ENCODE measurements at regions not wholly inside any gene's neighbourhood (a gene's known extent, or its start where the extent isn't known, plus 50 kb on each side); places are given as distances from the start of the nearest gene placed in this dataset.

- 29% methylated on average over 4 of the region's 4 CpGs for WGBS
Measured at GRCh38 chr6:145271040-145271439, 464.3 kb downstream of the EPM2A start.

GRCh38 chr6:145271577-145271976 lies 463.7 kb downstream of the EPM2A start:
- Histone ChIP-seq H3K4me1 (ENCODE audit: control insufficient read depth in 2 of 2, insufficient read depth in 2 of 2, low read length in 2 of 2) (no peaks in the 10 kb centered on the region), H3K4me3 (ENCODE audit: low read length in 2 of 2) (no peak overlapping the region), H3K27me3 (ENCODE audit: control insufficient read depth in 2 of 2, insufficient read depth in 1 of 2, low read length in 1 of 2) (no peaks in the 10 kb centered on the region), H3K9me3 (ENCODE audit: control insufficient read depth in 2 of 2, insufficient read depth in 1 of 2, low read length in 1 of 2) (no peaks in the 10 kb centered on the region), H3K27ac (ENCODE audit: low read depth in 1 of 2, low read length in 1 of 2) (no peak overlapping the region), H3K36me3 (ENCODE audit: control insufficient read depth in 2 of 2, insufficient read depth in 2 of 2, low read length in 1 of 2) (no peaks in the 10 kb centered on the region)
- no peak for DNase-seq (ENCODE audit: low read depth in 6 of 9, low spot score in 9 of 9)
- 97% methylated on average over 2 of the region's 2 CpGs for WGBS

More at GRCh38 chr6:145271040-145271439, 464.3 kb downstream of the EPM2A start:
- no peak for DNase-seq (ENCODE audit: low read depth in 6 of 9, low spot score in 9 of 9)
- H3K27ac ChIP-seq (ENCODE audit: low read depth in 1 of 2, low read length in 1 of 2) = no peak overlapping the region
- H3K4me1 ChIP-seq (ENCODE audit: control insufficient read depth in 2 of 2, insufficient read depth in 2 of 2, low read length in 2 of 2) = no peaks in the 10 kb centered on the region
- no peaks in the 10 kb centered on the region for H3K27me3 ChIP-seq (ENCODE audit: control insufficient read depth in 2 of 2, insufficient read depth in 1 of 2, low read length in 1 of 2)
- no peak overlapping the region for H3K4me3 ChIP-seq (ENCODE audit: low read length in 2 of 2)
- H3K36me3 ChIP-seq (ENCODE audit: control insufficient read depth in 2 of 2, insufficient read depth in 2 of 2, low read length in 1 of 2) = no peaks in the 10 kb centered on the region
- no peaks in the 10 kb centered on the region for H3K9me3 ChIP-seq (ENCODE audit: control insufficient read depth in 2 of 2, insufficient read depth in 1 of 2, low read length in 1 of 2)

GRCh38 chr6:145272246-145272645 lies 463.1 kb downstream of the EPM2A start:
- no peak overlapping the region for H3K27ac ChIP-seq (ENCODE audit: low read depth in 1 of 2, low read length in 1 of 2)
- no peaks in the 10 kb centered on the region for H3K9me3 ChIP-seq (ENCODE audit: control insufficient read depth in 2 of 2, insufficient read depth in 1 of 2, low read length in 1 of 2)
- 97% methylated on average over 1 of the region's 1 CpG for WGBS
- no peaks in the 10 kb centered on the region for H3K4me1 ChIP-seq (ENCODE audit: control insufficient read depth in 2 of 2, insufficient read depth in 2 of 2, low read length in 2 of 2)
- no peaks in the 10 kb centered on the region for H3K36me3 ChIP-seq (ENCODE audit: control insufficient read depth in 2 of 2, insufficient read depth in 2 of 2, low read length in 1 of 2)
- H3K4me3 ChIP-seq (ENCODE audit: low read length in 2 of 2) = no peak overlapping the region
- H3K27me3 ChIP-seq (ENCODE audit: control insufficient read depth in 2 of 2, insufficient read depth in 1 of 2, low read length in 1 of 2) = no peaks in the 10 kb centered on the region
- no peak for DNase-seq (ENCODE audit: low read depth in 6 of 9, low spot score in 9 of 9)

- 94% methylated on average over 1 of the region's 1 CpG for WGBS
- Histone ChIP-seq H3K36me3 (ENCODE audit: control insufficient read depth in 2 of 2, insufficient read depth in 2 of 2, low read length in 1 of 2) (no peaks in the 10 kb centered on the region), H3K4me1 (ENCODE audit: control insufficient read depth in 2 of 2, insufficient read depth in 2 of 2, low read length in 2 of 2) (no peaks in the 10 kb centered on the region), H3K9me3 (ENCODE audit: control insufficient read depth in 2 of 2, insufficient read depth in 1 of 2, low read length in 1 of 2) (no peaks in the 10 kb centered on the region), H3K4me3 (ENCODE audit: low read length in 2 of 2) (no peak overlapping the region), H3K27ac (ENCODE audit: low read depth in 1 of 2, low read length in 1 of 2) (no peak overlapping the region), H3K27me3 (ENCODE audit: control insufficient read depth in 2 of 2, insufficient read depth in 1 of 2, low read length in 1 of 2) (no peaks in the 10 kb centered on the region)
- no peak for DNase-seq (ENCODE audit: low read depth in 6 of 9, low spot score in 9 of 9)
Measured at GRCh38 chr6:145273136-145273535, 462.2 kb downstream of the EPM2A start.

GRCh38 chr6:145274083-145274482 lies 461.2 kb downstream of the EPM2A start:
- 90% methylated on average over 1 of the region's 1 CpG for WGBS
- DNase-seq (ENCODE audit: low read depth in 6 of 9, low spot score in 9 of 9) = no peak
- Histone ChIP-seq H3K4me3 (ENCODE audit: low read length in 2 of 2) (no peak overlapping the region), H3K36me3 (ENCODE audit: control insufficient read depth in 2 of 2, insufficient read depth in 2 of 2, low read length in 1 of 2) (no peaks in the 10 kb centered on the region), H3K27me3 (ENCODE audit: control insufficient read depth in 2 of 2, insufficient read depth in 1 of 2, low read length in 1 of 2) (no peaks in the 10 kb centered on the region), H3K9me3 (ENCODE audit: control insufficient read depth in 2 of 2, insufficient read depth in 1 of 2, low read length in 1 of 2) (no peaks in the 10 kb centered on the region), H3K27ac (ENCODE audit: low read depth in 1 of 2, low read length in 1 of 2) (no peak overlapping the region), H3K4me1 (ENCODE audit: control insufficient read depth in 2 of 2, insufficient read depth in 2 of 2, low read length in 2 of 2) (no peaks in the 10 kb centered on the region)

GRCh38 chr6:145275019-145275418 lies 460.3 kb downstream of the EPM2A start:
- H3K27me3 ChIP-seq (ENCODE audit: control insufficient read depth in 2 of 2, insufficient read depth in 1 of 2, low read length in 1 of 2) = no peaks in the 10 kb centered on the region
- no peaks in the 10 kb centered on the region for H3K36me3 ChIP-seq (ENCODE audit: control insufficient read depth in 2 of 2, insufficient read depth in 2 of 2, low read length in 1 of 2)
- H3K4me1 ChIP-seq (ENCODE audit: control insufficient read depth in 2 of 2, insufficient read depth in 2 of 2, low read length in 2 of 2) = no peaks in the 10 kb centered on the region
- H3K9me3 ChIP-seq (ENCODE audit: control insufficient read depth in 2 of 2, insufficient read depth in 1 of 2, low read length in 1 of 2) = no peaks in the 10 kb centered on the region
- H3K27ac ChIP-seq (ENCODE audit: low read depth in 1 of 2, low read length in 1 of 2) = no peak overlapping the region
- DNase-seq (ENCODE audit: low read depth in 6 of 9, low spot score in 9 of 9) = no peak
- H3K4me3 ChIP-seq (ENCODE audit: low read length in 2 of 2) = no peak overlapping the region
- WGBS = 95% methylated on average over 6 of the region's 6 CpGs

GRCh38 chr6:145275787-145276186 lies 459.5 kb downstream of the EPM2A start:
- no peaks in the 10 kb centered on the region for H3K4me1 ChIP-seq (ENCODE audit: control insufficient read depth in 2 of 2, insufficient read depth in 2 of 2, low read length in 2 of 2)
- H3K9me3 ChIP-seq (ENCODE audit: control insufficient read depth in 2 of 2, insufficient read depth in 1 of 2, low read length in 1 of 2) = no peaks in the 10 kb centered on the region
- no peaks in the 10 kb centered on the region for H3K36me3 ChIP-seq (ENCODE audit: control insufficient read depth in 2 of 2, insufficient read depth in 2 of 2, low read length in 1 of 2)
- H3K27me3 ChIP-seq (ENCODE audit: control insufficient read depth in 2 of 2, insufficient read depth in 1 of 2, low read length in 1 of 2) = no peaks in the 10 kb centered on the region
- no peak overlapping the region for H3K27ac ChIP-seq (ENCODE audit: low read depth in 1 of 2, low read length in 1 of 2)
- no peak overlapping the region for H3K4me3 ChIP-seq (ENCODE audit: low read length in 2 of 2)
- WGBS = 100% methylated on average over 1 of the region's 1 CpG
- no peak for DNase-seq (ENCODE audit: low read depth in 6 of 9, low spot score in 9 of 9)

- Histone ChIP-seq H3K36me3 (ENCODE audit: control insufficient read depth in 2 of 2, insufficient read depth in 2 of 2, low read length in 1 of 2) (no peaks in the 10 kb centered on the region), H3K27ac (ENCODE audit: low read depth in 1 of 2, low read length in 1 of 2) (no peak overlapping the region), H3K4me3 (ENCODE audit: low read length in 2 of 2) (no peak overlapping the region), H3K4me1 (ENCODE audit: control insufficient read depth in 2 of 2, insufficient read depth in 2 of 2, low read length in 2 of 2) (no peaks in the 10 kb centered on the region), H3K27me3 (ENCODE audit: control insufficient read depth in 2 of 2, insufficient read depth in 1 of 2, low read length in 1 of 2) (no peaks in the 10 kb centered on the region), H3K9me3 (ENCODE audit: control insufficient read depth in 2 of 2, insufficient read depth in 1 of 2, low read length in 1 of 2) (no peaks in the 10 kb centered on the region)
- no peak for DNase-seq (ENCODE audit: low read depth in 6 of 9, low spot score in 9 of 9)
Measured at GRCh38 chr6:145276756-145277155, 458.6 kb downstream of the EPM2A start.

- H3K27ac ChIP-seq (ENCODE audit: low read depth in 1 of 2, low read length in 1 of 2) = no peak overlapping the region
- no peaks in the 10 kb centered on the region for H3K27me3 ChIP-seq (ENCODE audit: control insufficient read depth in 2 of 2, insufficient read depth in 1 of 2, low read length in 1 of 2)
- H3K4me1 ChIP-seq (ENCODE audit: control insufficient read depth in 2 of 2, insufficient read depth in 2 of 2, low read length in 2 of 2) = no peaks in the 10 kb centered on the region
- 94% methylated on average over 4 of the region's 4 CpGs for WGBS
- H3K9me3 ChIP-seq (ENCODE audit: control insufficient read depth in 2 of 2, insufficient read depth in 1 of 2, low read length in 1 of 2) = no peaks in the 10 kb centered on the region
- no peak for DNase-seq (ENCODE audit: low read depth in 6 of 9, low spot score in 9 of 9)
- H3K4me3 ChIP-seq (ENCODE audit: low read length in 2 of 2) = no peak overlapping the region
- no peaks in the 10 kb centered on the region for H3K36me3 ChIP-seq (ENCODE audit: control insufficient read depth in 2 of 2, insufficient read depth in 2 of 2, low read length in 1 of 2)
Measured at GRCh38 chr6:145277358-145278086, 457.8 kb downstream of the EPM2A start.
